GM04503 (cell line): ENCODE measurements at regions not wholly inside any gene's neighbourhood (a gene's known extent, or its start where the extent isn't known, plus 50 kb on each side); places are given as distances from the start of the nearest gene placed in this dataset.

Experiments
- DNase-seq: peaks from one replicate; pipeline ENCODE4 v3.0.0-alpha.2; 2012; ENCODE audit warnings: low read depth

DNA sequence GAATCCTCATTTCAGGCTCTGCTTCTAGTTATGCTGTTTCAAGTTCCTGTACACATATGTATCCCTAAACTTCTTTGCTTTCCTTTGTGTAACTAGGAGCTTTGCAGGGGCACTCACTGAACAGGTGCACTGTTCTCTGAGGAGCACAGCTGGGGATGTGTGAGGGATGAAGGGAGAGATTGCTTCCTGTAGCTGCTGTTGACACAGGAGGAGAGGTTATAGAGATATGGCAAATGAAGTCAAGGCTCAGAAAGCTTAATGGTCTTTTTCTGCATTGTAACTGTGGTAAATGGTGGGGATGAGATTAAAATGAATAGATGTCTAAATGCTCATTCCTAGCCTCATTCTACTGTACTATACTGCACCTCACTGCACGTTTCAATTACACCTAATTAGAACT lies 454.3 kb downstream of the BTBD3 start:
- DNase-seq = no peak

DNA sequence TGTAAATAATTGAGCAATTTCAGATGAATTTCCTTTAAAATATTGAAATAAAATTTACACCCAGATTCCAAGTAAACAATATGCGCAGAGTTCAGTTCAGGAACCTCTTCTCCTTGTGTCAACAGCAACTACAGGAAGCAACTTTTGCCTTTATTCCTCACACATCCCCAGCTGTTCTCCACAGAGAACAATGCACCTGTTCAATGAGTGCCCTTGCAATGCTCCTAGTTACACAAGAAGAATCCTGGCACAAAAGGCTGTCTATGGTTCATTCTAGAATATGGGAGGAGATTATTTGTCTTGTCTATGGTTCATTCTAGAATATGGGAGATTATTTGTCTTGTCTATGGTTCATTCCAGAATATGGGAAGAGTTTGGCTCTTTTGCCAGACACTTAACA lies 454.9 kb downstream of the BTBD3 start:
- DNase-seq = no peak

DNA sequence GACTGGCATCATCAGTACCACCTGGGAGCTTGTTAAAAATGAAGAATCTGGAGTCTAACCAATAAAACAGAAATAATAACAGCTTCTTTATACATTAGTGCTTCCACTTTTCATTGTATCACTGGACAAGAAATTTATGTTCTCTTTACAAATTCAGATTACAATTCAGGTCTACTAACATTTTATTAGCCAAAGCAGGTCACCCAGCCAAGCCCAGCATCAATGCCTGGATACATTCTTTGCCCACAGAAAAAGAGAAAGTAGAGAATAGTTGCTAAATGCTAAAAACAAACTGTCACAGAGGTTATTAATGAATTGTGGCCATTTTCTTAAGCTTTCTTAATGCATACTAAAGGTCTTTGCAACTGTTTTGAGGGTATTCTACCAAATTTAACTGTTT lies 458.3 kb downstream of the BTBD3 start:
- DNase-seq = no peak

DNA sequence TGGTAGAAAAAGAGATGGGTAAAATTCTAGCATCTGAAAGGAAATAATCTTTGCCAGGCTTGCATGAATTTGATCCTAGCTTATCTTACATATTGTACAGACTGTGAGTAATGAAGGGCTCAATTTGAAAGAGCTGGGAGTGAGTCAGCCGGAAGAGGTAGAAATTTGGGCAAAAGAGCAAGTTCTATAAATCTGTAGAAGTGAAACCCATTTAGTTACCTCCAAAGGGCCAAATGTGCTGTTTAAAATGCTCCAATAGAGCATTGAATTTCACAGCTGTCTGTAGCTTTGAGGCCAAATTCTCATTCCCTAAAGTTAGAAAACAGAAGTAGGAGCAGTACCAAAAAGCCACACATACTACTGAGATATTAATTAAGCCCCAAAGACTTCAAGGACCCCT lies 466.1 kb downstream of the BTBD3 start:
- no peak for DNase-seq

DNA sequence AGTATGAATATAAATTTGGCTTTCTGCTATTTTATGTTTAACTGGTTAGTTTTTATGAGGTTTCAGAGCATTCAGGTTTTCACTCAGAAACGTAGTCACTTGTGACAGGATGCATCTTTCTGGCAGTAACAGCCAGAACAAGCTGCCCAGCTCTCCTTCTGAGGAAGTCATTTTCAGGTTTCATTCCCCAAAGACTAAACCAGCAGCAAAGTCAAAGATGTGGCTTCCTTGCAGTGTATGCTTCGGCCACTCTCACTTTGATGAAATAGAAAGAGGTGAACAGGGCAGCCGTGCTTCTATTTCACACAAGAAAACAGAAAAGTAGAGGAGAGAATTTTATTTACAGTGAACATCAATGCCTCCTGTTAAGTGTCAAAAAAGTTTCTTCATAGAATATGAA lies 469.1 kb downstream of the BTBD3 start:
- DNase-seq = no peak

DNA sequence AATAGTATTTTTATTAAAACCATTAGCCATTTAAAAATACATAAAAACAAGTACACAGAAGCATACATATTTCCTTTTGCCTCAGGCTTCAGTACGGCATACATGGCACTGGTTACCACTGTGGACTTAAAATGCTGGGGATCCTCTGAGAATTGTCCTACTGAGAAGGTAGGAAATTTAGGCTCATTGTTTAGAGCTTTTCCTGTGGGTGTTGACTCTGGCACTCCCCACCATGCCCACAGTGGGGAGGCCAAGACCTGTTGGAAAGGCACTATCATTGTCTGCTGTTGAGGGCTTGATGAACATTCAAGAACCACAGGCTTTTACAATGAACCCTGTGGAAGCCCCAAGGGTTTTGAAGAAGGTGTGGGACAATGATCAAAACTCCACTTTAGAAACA lies 473.4 kb downstream of the BTBD3 start:
- DNase-seq = no peak

DNA sequence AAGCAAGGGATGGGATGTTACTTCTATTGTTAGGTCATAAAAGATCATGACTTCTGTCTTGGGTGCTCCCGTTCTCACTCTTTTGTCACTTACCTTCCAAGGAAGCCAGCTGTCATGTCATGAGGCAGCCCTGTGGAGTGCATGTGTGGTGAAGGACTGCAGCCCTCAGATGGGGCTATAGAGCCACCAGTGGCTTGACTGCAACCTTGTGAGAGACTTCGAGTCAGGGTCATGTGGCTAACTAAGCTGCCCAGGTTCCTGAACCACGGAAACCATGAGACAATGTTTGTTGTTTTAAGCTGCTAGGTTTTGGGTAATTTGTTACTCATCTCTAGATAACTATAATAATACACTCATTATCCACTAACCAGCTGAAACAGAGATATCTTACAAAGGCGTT lies 477.1 kb downstream of the BTBD3 start:
- no peak for DNase-seq

DNA sequence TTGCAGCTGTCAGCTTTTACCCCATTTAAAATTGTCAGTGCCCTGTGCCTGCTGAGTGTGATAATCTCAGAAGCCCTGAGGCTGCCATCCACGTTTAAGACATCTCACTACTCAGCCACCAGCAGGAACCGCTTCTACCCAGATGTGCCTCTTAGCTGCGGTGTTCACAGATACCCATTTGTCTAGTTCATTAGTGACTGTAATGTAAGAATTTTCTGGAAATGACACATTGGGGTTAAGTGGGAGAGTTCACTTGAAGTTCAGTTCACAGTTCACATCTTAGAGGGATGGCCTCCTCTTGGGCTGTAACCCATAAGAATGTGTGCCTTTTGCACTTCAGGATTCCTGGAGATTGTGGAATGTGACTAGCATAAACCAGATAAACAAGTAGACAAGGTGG lies 477.7 kb downstream of the BTBD3 start:
- DNase-seq = no peak

DNA sequence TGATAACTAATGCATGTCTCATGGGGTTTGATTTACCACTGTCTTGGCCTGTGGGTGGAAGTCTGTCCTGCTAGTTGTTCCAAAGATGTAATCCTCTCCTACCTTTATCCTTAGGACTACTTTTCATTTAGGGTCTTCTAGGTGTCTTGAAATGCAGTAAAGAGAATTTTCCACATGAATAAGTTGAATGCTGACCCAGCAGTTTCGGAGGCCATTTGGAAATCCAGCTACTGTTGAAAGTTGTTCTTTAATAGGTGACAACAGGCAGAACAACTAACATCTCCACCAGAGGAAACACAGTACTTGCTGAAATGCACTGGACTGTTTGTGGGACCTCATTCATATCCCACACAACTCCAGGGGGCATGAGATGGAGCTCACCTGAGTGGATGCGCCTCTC lies 478.1 kb downstream of the BTBD3 start:
- DNase-seq = no peak

DNA sequence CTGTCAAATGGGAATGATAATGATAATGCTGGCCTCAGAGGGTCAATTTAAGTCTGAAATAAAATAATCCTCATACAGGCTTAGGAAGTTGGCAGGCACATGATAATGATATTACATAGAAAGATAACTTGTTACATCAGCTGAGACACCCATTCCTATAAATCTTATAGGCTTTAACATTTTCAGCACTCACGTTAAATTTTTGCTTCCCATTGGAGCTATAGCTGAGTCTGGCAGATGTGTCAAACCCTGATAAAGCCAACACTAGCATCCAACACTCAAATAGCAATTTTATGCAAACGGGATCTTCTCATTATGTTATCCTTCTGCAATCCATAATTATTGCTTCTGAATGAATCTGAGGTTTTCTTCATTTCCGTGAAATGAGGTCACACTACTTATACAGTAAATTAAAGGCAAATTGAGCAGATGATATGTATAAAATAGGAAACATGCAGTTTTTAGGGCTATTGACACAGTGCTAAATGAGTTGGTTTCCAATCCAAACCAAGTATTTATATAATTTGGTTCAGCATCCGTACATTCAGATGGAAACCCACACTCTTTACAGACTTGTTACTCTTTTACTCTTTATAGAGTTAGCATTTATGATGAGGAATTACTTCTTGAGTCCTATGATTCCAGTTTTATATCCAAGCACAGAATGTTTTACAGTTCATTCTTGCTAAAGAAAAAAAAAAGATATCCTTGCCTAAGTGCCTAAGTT lies 481.6 kb downstream of the BTBD3 start:
- DNase-seq = no peak

DNA sequence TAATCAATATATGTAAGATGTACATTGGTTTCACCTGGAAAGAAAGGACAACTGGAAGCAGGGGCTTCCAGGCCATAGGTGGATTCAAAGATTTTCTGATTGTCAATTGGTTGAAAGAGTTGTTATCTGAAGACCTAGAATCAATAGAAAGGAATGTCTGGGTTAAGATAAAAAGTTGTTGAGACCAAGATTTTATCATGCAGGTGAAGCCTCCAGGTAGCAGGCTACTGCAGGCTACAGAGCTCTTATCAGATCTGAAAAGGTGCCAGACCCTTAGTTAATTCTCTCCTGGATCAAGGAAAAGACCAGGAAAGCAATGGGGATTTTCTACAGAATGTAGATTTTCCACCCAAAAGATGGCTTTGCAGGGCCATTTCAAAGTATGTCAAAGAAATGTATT lies 487.2 kb downstream of the BTBD3 start:
- DNase-seq = no peak

DNA sequence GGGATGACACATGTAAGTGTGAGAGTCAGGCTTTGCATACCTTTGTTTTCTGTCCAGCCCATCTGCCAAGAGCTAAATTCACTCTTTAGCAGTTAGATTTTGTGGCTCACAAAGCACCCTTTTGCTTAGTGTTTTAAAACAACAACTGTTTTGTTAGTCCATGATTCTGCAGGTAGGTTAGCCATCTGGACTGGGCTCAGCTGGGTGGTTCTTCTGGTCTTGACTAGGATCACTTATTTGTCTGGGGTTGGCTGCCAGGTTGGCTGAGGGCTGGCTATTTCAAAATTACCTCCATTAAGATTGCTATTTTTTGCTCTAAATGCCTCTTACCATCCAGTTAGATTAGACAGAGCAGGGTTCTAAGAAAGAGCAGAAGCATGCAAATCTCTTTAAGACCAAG lies 489.3 kb downstream of the BTBD3 start:
- DNase-seq = no peak

DNA sequence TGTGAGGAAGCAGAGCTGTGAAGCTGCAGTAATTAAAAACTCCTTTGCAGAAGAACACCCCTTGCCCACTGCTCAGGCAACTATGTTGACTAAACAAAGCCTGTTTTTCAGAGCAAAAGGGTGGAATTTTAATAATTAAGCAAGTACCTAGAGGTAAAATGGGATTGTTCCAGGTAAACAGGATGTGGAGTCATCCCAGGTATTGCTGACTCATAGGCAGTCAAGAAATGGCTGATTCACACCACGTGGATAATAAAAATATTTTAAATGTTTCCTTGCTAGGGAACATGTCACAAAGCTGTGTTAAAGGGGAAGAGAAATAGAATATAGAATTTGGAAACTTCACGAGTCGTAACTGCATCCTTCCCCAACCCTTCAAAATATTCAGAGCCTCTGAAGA lies 491.8 kb downstream of the BTBD3 start:
- no peak for DNase-seq

DNA sequence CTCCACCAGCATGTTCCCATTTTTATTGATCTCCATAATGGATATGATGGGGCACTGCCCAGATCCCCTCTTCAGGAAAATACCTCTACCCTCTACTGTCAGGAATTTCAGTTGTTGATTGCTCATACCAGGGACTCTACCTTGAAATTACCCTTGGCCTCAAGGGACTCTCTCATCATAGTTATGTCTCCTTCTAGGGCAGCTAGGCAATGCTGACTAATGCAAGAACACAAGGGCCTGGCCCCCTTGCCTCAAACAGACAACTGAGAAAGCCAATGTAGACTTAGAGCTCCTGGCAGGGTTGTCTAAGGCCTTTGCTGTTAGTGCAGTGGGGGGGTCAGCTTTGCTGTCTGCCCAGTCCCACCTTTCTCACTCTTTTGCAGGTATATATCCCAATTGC lies 493.1 kb downstream of the BTBD3 start:
- DNase-seq = no peak

DNA sequence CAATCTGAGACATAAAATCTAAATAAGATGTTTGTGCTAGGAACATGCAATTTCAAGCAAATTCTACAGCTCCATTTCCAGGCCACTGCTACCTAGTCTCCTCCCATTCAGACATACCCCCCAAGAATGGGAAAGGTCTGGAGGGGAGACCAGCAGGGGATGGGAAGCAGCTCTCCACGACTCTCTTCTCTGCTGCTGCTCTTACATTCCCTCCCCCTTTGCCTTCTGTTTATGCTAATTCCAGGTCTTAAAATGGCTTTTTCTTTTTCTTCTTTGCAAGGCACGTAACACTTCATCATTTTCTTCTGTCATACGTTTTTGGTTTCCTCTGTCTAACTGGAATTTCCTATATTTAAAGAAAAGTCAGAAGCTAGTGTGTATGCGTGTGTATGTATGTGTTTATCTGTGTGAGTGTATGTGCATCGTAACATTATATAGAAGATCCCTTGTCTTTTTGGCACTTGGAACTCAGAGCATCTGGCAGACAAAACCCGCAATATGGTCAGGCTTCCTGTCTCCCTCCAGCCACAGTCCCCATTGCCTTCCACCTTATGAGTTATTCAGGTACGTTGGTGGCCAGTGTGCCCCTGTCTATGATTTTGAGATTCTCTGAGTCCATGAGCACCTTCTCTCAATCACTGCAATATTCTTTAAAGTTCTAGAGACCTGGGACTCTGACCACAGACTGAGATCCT lies 493.7 kb downstream of the BTBD3 start:
- DNase-seq = no peak

DNA sequence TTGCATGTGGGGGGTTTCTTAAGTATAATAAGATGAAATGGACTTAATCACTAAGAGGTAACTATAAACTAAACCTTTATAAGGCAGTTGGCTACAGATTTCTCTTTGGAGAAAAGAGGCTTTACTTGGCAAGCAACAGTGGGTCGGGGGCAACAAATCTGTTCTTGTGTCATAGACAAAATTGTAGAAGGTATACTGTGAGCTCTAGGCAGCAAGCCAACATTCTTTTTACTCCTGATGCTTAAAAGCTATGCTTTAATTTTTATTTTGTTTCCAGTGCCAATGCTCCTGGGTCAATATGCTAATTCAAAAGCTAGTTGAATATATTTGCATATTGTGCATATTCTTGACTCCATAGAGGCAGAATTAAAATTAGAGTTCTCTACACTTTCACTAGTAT lies 495.4 kb downstream of the BTBD3 start:
- DNase-seq = no peak

DNA sequence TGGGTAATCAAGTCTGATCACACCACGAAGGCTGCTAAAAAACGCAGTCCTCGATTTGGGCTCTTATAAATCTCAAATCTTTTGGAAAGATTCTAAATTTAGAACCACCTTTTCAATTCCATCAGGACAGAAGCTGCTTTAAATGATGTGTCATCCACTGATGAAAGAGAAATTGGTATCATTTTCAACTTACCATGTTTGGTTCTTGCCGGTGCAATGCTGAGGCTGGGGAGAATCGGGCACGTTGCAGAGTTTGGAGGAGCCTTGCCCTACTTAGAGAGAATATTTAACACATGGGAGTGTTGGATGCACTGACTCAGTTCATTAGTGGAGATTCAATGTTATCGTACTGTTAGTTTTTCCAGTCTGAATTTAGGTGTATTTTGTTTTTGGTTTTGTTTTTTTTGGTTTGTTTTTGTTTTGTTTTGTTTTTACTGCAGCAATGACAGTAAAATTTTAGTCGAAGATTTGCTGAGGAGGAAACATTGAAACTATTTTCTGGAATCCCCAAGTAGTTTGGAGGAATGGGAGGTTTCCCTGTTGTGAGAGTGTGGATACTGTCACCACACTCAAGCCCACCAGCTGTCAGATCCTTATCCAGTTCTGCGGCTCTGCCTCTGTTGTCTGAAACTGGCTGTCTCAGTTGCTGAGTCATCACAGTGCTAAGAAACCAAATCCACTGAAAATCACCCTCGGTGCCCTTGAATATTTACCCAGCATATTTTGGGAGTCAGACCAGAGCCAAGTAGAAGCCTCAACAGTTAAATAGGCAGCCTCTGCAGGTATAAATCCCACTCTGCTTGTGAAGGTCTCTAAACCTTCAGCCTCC lies 497.0 kb downstream of the BTBD3 start:
- DNase-seq = no peak

DNA sequence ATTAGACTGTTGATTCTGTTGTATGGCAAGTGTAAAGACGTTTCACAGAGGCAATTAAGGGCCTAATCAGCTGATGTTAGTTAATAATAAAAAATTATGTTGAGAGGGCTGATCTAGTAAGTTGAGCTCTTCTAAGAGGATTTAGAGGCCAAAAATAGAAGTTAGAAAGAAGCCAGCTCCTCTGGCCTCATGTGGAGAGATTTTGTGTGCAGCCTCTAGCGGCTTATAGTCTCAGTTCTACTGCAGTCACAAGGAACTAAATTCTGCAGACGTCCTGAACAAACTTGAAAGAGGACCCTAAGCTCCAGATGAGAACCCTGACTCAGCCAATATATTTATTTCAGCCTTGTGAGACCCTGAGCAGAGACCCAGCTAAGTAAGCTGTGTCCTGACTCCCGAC lies 498.6 kb downstream of the BTBD3 start:
- no peak for DNase-seq

DNA sequence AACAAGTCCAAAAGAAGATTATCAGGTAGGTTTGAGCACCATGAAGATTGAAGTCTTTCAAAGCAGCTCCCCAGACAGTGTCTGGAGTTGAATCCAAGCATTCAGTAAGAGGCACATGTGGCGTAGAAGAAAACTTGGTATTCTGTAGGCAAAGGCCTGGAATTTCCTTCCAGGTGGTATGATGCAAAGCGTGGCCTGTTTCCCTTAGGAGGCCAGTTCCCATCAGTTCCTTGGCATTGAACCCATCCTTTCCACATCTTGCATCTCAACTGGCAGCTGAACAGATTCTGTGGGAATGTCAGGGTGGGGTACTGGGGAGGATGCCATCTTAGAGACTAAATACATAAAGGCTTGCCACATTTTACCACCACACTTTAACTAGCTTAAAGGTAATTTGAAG lies 516.0 kb downstream of the BTBD3 start:
- DNase-seq = no peak

DNA sequence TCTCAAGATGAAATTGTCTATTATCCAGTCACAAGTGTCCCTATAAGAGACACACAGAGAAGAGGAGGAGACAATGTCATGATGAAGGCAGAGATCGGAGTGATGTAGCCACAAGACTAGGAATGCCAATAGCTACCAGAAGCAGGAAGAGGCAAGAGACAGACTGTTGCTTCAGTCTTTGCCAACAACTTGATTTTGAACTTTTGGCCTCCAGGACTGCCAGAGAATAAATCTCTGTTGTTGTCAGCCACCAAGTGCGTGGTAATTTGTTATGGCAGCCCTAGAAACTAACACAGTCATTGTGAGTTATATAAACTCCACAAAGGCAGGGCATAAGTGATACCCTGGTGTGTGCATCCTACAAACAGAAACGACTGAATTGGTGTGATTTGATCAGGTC lies 517.0 kb downstream of the BTBD3 start:
- DNase-seq = no peak

DNA sequence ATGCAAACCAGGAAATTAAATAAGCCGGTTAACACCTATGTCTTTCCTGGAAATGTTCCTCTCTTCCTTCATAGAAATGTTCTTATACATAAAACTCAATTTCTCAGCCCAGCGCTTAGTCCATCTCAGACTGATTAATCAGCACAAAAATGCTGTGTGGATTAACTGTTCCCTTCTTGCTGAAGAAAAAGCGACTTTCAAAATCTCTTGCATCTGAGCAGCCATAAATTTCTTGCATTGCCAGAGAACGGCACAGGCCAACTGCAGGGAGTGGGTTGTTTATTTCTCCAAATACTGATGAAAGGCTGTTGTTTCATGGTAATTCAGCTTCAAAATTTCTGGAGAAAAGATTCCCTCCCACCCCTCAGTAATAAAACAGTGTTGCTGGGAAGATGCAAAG lies 517.6 kb downstream of the BTBD3 start:
- DNase-seq = no peak

DNA sequence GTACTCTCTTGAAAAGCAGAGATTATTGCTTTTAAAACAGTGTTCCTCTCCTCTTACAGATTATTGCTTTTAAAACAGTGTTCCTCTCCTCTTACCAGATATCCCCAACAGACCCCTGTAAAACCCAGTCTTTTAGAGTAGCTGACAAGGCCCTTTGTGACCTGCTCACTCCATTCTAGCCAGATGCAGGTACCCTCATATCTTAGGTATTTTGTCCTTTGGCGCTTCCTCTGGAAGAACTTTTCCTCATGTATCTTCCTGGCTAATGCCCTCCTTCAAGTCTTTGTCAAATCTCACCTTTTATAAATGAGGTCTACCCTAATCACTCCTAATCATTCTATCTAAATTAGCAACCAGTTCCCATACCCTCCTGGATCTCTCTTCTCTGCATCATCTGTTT lies 536.0 kb downstream of the BTBD3 start:
- no peak for DNase-seq

DNA sequence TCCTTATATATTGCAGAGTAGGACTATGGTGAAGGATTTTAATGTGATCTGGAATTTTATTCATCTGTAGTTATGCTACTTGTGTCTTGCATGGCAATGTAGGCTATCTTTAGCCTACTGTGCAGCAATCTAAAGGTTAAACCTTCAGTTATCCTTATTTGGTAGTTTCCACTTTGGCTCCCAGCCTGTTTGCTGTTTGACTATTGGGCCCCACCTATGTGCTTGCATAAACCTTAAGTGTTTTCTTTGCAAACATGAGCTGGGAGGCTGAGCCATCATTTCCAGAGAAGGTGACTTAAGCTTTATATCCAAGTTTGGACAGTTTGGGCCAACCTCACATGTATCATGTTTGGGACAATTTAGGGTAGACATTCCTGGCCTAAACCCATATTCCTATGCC lies 537.5 kb downstream of the BTBD3 start:
- DNase-seq = no peak
